Mesothelial cell of epicardium (in vitro differentiated cells): ENCODE measurements at regions not wholly inside any gene's neighbourhood (a gene's known extent, or its start where the extent isn't known, plus 50 kb on each side); places are given as distances from the start of the nearest gene placed in this dataset.
A peak's percentile ranks its signal among the peaks of the same experiment; 100 is the strongest.

Experiments used
- DNase-seq, 2 experiments: peaks; one replicate each; pipeline ENCODE4 v3.0.0; 2021; ENCODE audit warnings: low spot score in 2 of 2; ENCODE audit not compliant: unreplicated experiment in 2 of 2
- H3K27ac Mint-ChIP-seq: 2 replicates; pipeline ENCODE4 v1.8.0; 2021; ENCODE audit warnings: mixed read lengths
- H3K27me3 Mint-ChIP-seq: 2 replicates; pipeline ENCODE4 v1.8.0; 2021; ENCODE audit warnings: low read depth, mixed read lengths
- H3K36me3 Mint-ChIP-seq: 2 replicates; pipeline ENCODE4 v1.8.0; 2021; ENCODE audit warnings: mixed read lengths
- H3K4me1 Mint-ChIP-seq: 2 replicates; pipeline ENCODE4 v1.8.0; 2021; ENCODE audit warnings: mixed read lengths
- H3K4me3 Mint-ChIP-seq: 2 replicates; pipeline ENCODE4 v1.8.0; 2021; ENCODE audit warnings: mild to moderate bottlenecking, moderate library complexity, mixed read lengths
- H3K9me3 Mint-ChIP-seq: 2 replicates; pipeline ENCODE4 v1.8.0; 2021; ENCODE audit warnings: mixed read lengths
- CTCF ChIP-seq: fragments of 200-600 bp; sonication (generic); IDR thresholded peaks from one replicate; pipeline ENCODE4 v1.5.0; 2021; ENCODE audit warnings: antibody characterized with exemption; ENCODE audit not compliant: unreplicated experiment

GRCh38 chr10:117462816-117463544, 79.6 kb upstream of the EMX2 start:
- TF ChIP-seq CTCF = no peak
- Mint-ChIP-seq H3K4me3 (no peak overlapping the region), H3K27me3 (peaks cover 5% of the 10 kb centered on the region), H3K4me1 (peaks cover 12% of the 10 kb centered on the region), H3K36me3 (no peaks in the 10 kb centered on the region), H3K9me3 (peaks cover 3% of the 10 kb centered on the region), H3K27ac (no peak overlapping the region)
- no peak for DNase-seq

DNA sequence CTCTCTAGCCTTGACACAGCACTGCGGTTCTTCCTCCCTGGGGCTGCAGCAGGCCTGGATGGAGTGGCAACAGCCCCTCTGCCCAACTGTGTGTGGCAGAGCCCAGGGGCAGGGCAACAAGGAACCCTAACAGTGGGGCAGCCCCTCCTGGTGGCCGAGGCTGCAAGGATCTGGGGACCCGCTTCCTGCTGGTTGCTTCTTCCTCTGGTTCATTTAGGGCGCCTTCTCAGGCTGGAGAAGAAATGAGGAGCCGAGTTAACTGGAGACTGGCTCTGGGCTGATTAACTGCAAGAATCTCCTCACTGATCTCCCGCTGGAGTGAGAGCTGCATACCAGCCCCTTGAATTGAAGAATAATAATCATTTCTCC, 80.1 kb upstream of the EMX2 start:
- H3K4me3 Mint-ChIP-seq = no peak overlapping the region
- H3K36me3 Mint-ChIP-seq = no peaks in the 10 kb centered on the region
- H3K4me1 Mint-ChIP-seq = peaks cover 12% of the 10 kb centered on the region
- DNase-seq = no peak
- H3K27me3 Mint-ChIP-seq = peaks cover 3% of the 10 kb centered on the region
- H3K9me3 Mint-ChIP-seq = peaks cover 3% of the 10 kb centered on the region
- TF ChIP-seq CTCF = no peak
- H3K27ac Mint-ChIP-seq = peak overlapping the region; percentile 24

- peaks cover 3% of the 10 kb centered on the region for H3K9me3 Mint-ChIP-seq
These were observed 80.7 kb upstream of the EMX2 start for GRCh38 chr10:117461766-117462423.

GRCh38 chr10:117460846-117461765, 81.4 kb upstream of the EMX2 start:
- Mint-ChIP-seq H3K27me3 (peaks cover 4% of the 10 kb centered on the region), H3K4me3 (no peak overlapping the region), H3K9me3 (peaks cover 3% of the 10 kb centered on the region), H3K36me3 (no peaks in the 10 kb centered on the region), H3K4me1 (peaks cover 12% of the 10 kb centered on the region), H3K27ac (no peak overlapping the region)
- no peak for DNase-seq
- TF ChIP-seq CTCF = no peak

More at GRCh38 chr10:117461766-117462423, 80.7 kb upstream of the EMX2 start:
- H3K4me3 Mint-ChIP-seq = no peak overlapping the region
- peak overlapping the region; percentile 24 for H3K27ac Mint-ChIP-seq
- DNase-seq = no peak
- H3K27me3 Mint-ChIP-seq = peaks cover 3% of the 10 kb centered on the region
- no peaks in the 10 kb centered on the region for H3K36me3 Mint-ChIP-seq
- H3K4me1 Mint-ChIP-seq = peaks cover 12% of the 10 kb centered on the region
- no peak for TF ChIP-seq CTCF

GRCh38 chr10:117458571-117458970, 83.3 kb upstream of the PDZD8 start:
- no peak for TF ChIP-seq CTCF
- no peak overlapping the region for H3K4me3 Mint-ChIP-seq
- peaks cover 3% of the 10 kb centered on the region for H3K9me3 Mint-ChIP-seq
- no peak overlapping the region for H3K27ac Mint-ChIP-seq
- peaks cover 12% of the 10 kb centered on the region for H3K4me1 Mint-ChIP-seq
- H3K36me3 Mint-ChIP-seq = no peaks in the 10 kb centered on the region
- DNase-seq = no peak
- H3K27me3 Mint-ChIP-seq = peaks cover 4% of the 10 kb centered on the region
